ENCODE measurements at regions not wholly inside any gene's neighbourhood (a gene's known extent, or its start where the extent isn't known, plus 50 kb on each side); places are given as distances from the start of the nearest gene placed in this dataset.

DNA sequence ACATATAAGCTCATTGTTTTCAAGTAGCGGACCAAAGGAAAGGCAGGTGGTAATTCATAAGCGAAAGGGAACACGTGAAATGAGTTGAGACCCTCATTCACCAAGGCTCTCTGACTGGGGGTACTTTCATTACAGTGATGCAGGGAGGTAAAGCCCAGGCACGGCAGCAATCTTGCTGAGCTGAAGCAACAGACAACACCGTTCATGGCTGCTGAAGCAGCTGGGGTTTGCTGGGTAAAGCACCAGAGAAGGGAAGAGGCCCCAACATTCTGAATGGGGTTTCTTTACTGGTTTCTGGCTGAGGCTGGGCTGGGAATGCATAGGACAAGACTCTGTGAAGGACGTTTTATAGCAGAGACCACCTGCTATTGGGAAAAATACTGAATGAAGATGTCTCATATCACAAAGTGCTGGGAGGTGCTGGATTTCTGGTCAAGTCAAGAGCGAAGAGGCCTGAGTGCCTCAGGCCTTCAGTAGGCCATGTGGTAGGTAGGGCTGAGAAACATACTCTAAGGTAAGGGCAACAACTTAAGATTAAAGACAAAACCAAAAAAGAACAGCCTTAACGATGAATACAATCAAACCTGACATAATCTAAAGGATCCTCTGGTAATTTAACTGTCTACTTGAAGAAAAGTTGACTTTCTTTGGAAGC lies 324.7 kb upstream of the PIK3C3 start:
- H3K27ac Mint-ChIP-seq = no peak overlapping the region
- H3K4me3 Mint-ChIP-seq = no peak overlapping the region
- peaks cover 49% of the 10 kb centered on the region for H3K9me3 Mint-ChIP-seq
- no peaks in the 10 kb centered on the region for H3K36me3 Mint-ChIP-seq (ENCODE audit: low read depth)
- no peaks in the 10 kb centered on the region for H3K4me1 Mint-ChIP-seq (ENCODE audit: low read depth)
- H3K27me3 Mint-ChIP-seq = no peaks in the 10 kb centered on the region
- intact Hi-C loops (cut with micrococcal nuclease) = no loop called here

DNA sequence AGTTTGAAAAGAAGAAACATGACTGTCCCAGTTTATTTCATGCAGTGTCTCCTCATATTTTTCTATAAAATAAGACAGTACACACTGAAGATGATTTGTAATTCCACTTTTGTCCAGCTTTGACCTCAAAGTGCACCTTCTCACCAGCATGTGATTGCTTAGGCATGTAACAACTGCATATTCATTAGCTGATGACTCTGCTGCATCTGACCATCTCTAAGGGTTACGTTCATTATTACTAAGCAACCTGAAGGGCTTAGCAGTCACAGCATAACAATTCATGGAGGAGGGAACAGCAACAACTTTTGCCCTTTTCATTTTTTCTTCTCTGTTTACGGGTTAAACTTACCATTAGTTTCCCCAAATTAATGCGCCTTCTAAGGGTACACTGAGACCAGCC lies 330.6 kb upstream of the PIK3C3 start:
- Mint-ChIP-seq H3K27ac (no peak overlapping the region), H3K9me3 (peaks cover 9% of the 10 kb centered on the region), H3K4me3 (no peak overlapping the region), H3K4me1 (ENCODE audit: low read depth) (no peaks in the 10 kb centered on the region), H3K36me3 (ENCODE audit: low read depth) (no peaks in the 10 kb centered on the region), H3K27me3 (no peaks in the 10 kb centered on the region)
- intact Hi-C loops (cut with micrococcal nuclease) = no loop called here

DNA sequence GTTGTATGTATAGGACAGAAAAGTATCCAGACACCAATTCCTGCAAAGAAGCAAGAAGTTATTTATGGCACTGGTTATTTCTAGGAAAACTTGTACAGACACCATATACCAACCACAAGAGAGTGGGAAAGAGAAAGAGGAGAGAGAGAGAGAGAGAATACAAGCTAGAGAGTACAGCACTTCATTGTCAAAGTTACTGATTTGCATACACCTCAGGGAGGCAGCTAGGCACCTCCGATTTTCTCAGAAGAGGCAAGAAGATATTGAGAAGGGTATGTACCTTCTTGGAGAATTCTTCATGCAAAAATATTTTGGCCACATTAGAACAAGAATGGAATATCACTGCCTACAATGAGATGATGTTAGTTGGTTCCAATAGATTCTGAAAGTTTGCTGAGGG lies 333.9 kb upstream of the PIK3C3 start:
- no peaks in the 10 kb centered on the region for H3K27me3 Mint-ChIP-seq
- intact Hi-C loops (cut with micrococcal nuclease) = no loop called here
- no peak overlapping the region for H3K27ac Mint-ChIP-seq
- no peak overlapping the region for H3K4me3 Mint-ChIP-seq
- H3K36me3 Mint-ChIP-seq (ENCODE audit: low read depth) = no peaks in the 10 kb centered on the region
- H3K9me3 Mint-ChIP-seq = no peaks in the 10 kb centered on the region
- H3K4me1 Mint-ChIP-seq (ENCODE audit: low read depth) = no peaks in the 10 kb centered on the region

DNA sequence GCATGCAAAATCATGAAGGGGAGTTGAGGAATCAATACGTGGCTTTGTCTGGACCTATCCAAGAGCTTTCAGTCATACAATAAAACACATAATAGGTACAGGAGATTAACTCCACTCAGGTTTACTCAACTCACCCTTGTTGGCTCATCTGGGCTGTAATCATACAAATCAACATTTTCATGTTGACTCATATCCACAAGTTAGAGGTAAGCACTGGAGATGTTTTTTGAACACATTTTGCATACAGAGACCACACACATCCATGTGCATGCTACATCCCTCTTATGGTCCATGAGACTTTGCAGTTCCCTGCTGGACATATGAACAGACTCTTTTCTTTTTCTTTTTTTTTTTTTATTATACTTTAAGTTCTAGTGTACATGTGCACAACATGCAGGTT lies 336.9 kb upstream of the PIK3C3 start:
- Mint-ChIP-seq H3K4me1 (ENCODE audit: low read depth) (no peaks in the 10 kb centered on the region), H3K27me3 (no peaks in the 10 kb centered on the region), H3K27ac (no peak overlapping the region), H3K9me3 (no peaks in the 10 kb centered on the region), H3K36me3 (ENCODE audit: low read depth) (no peaks in the 10 kb centered on the region), H3K4me3 (no peak overlapping the region)
- intact Hi-C loops (cut with micrococcal nuclease) = no loop called here

DNA sequence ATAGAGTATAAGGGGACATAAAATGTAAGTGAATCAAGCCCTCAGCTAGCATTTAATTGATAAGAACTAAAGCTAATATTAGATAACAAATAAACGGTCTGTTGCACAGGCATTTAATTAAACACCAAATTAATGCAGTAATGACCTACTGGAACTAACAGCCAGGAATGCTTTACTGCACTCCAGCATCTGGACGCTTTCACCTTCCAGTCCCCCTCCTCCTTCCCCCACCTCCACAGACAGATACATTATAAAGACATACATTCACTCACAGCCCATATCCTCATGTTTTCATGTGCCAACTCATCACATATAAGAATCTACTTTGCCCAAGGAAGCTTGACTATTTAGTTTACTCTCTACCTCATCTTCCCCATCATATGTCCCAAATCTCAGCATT lies 337.4 kb upstream of the PIK3C3 start:
- no peaks in the 10 kb centered on the region for H3K36me3 Mint-ChIP-seq (ENCODE audit: low read depth)
- no peaks in the 10 kb centered on the region for H3K27me3 Mint-ChIP-seq
- H3K4me1 Mint-ChIP-seq (ENCODE audit: low read depth) = no peaks in the 10 kb centered on the region
- H3K9me3 Mint-ChIP-seq = no peaks in the 10 kb centered on the region
- H3K4me3 Mint-ChIP-seq = no peak overlapping the region
- no peak overlapping the region for H3K27ac Mint-ChIP-seq
- intact Hi-C loops (cut with micrococcal nuclease) = no loop called here

DNA sequence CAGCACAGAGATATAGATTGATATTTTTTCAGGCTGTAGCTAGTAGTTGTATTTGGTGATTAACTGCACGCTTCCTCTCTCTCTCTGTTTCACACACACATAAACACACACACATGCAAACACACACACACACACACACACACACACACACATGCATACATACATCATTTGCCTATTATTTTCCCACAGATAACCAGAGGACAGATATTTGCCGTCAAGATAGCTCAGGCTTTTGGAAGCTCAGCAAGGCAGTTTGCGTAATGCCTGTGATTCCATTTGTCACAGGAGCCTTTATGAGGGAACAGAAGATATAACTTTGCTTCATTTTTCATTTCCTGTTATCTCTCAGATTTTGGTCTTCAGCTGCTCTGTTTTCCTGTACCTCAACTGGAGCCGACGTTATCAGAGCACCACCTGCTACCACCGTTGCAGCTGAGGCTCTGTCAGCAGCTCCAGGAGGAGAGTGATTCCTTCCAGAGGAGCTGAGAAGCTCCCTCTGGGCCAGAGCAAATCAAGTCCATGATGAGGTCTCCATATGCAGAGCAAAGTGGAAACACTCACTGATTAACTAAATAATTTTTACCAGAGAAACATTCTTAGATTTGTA lies 341.9 kb upstream of the PIK3C3 start:
- intact Hi-C loops (cut with micrococcal nuclease) = no loop called here

DNA sequence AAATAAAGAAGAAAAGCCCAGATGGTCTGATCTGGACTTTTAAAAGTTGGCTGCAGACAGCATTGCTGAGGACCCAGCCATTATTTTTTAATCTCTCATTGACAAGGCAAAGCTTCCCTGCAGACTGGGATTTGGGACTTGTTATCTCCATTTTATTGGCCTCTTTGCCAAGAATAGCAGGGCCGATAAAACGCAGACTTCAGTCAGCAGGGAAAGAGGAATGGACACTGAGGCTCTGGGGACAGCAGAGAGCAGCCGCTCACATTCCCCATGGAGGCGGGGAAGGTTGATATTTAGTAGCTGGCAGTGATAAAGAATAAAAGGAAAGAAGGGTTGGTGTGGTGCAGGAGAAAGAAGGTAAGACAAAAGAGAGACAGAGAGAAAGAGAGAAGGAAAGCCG lies 350.1 kb upstream of the PIK3C3 start:
- Mint-ChIP-seq H3K27ac (no peak overlapping the region), H3K4me1 (ENCODE audit: low read depth) (no peaks in the 10 kb centered on the region), H3K27me3 (no peaks in the 10 kb centered on the region), H3K4me3 (no peak overlapping the region), H3K9me3 (peaks cover 35% of the 10 kb centered on the region), H3K36me3 (ENCODE audit: low read depth) (no peaks in the 10 kb centered on the region)
- intact Hi-C loops (cut with micrococcal nuclease) = no loop called here

More for the DNA sequence above, 341.9 kb upstream of the PIK3C3 start:
- Mint-ChIP-seq H3K27ac (no peak overlapping the region), H3K9me3 (peaks cover 15% of the 10 kb centered on the region), H3K4me1 (ENCODE audit: low read depth) (no peaks in the 10 kb centered on the region), H3K4me3 (no peak overlapping the region), H3K27me3 (no peaks in the 10 kb centered on the region), H3K36me3 (ENCODE audit: low read depth) (no peaks in the 10 kb centered on the region)

DNA sequence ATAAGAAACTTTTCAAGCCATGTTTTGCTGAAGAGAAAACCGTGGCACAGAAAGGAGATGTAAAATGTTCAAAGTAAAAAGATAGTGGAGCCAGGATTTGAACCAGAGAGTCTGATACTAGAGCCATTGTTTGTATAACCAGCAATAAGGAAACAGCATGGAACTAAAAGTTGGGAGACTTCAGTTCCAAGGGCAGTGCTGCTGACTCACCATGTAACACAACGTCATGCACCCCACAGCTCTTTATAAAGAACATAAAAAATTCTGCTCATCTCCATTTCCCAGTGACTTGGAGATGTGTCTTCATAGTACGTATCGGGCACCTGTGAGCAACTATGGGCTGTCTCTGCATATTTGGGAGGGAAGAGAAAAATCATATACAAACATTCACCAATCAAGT lies 353.0 kb upstream of the PIK3C3 start:
- H3K4me1 Mint-ChIP-seq (ENCODE audit: low read depth) = no peaks in the 10 kb centered on the region
- peaks cover 20% of the 10 kb centered on the region for H3K9me3 Mint-ChIP-seq
- no peaks in the 10 kb centered on the region for H3K27me3 Mint-ChIP-seq
- H3K36me3 Mint-ChIP-seq (ENCODE audit: low read depth) = no peaks in the 10 kb centered on the region
- no peak overlapping the region for H3K27ac Mint-ChIP-seq
- intact Hi-C loops (cut with micrococcal nuclease) = no loop called here
- H3K4me3 Mint-ChIP-seq = no peak overlapping the region

DNA sequence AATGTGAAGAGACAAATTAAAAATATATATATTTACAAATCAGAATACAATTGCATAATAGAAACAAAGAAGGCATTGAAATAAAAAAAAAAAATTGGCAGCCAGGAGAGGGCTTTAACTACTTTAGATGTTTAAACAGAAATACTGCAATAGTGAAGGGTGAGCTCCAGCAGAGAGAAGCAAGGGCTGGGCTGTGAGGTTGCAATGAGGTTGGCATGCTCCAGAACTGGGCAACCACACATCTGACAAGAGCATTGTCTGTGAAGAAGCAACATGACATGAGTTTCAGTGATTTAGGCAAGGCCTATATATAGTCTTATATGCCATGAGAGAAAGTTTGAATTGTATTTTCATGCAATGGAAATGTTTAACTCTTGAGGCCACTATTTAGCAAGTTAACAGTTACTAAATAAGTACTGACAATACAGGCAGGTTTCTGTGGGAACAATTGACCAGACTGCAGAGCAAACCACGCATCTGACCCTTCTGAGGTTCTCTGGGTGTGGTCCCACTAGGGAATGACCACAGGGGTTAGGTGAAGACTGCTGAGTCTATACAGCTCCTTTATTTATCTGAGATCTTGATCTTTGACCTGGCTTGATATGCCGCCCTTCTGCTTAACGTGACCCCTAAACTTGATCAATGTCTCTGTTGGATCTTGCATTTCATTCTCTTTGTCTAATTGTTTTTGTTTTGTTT lies 354.2 kb upstream of the PIK3C3 start:
- no peak overlapping the region for H3K4me3 Mint-ChIP-seq
- H3K9me3 Mint-ChIP-seq = peaks cover 20% of the 10 kb centered on the region
- intact Hi-C loops (cut with micrococcal nuclease) = no loop called here
- no peak overlapping the region for H3K27ac Mint-ChIP-seq
- no peaks in the 10 kb centered on the region for H3K36me3 Mint-ChIP-seq (ENCODE audit: low read depth)
- H3K27me3 Mint-ChIP-seq = no peaks in the 10 kb centered on the region
- no peaks in the 10 kb centered on the region for H3K4me1 Mint-ChIP-seq (ENCODE audit: low read depth)

DNA sequence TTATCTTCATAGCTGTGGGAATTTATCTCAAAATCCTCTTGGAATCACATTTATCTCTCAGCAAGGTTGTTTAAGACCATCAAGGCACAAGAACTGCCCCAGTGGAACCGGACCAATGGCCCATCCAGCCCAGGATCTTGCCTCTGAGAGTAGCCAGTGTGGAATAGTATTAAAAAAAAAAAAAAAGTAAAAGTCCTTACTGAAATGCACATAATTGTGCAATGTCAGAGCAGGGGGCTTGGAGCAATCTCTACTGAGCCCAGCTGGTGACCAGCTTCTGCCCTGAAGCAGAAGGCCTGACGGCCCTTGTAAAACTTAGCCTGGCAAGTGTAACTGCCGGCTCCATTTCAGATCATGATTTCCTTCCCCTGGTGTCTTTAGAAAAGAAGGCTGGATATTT lies 355.6 kb upstream of the PIK3C3 start:
- intact Hi-C loops (cut with micrococcal nuclease) = no loop called here

DNA sequence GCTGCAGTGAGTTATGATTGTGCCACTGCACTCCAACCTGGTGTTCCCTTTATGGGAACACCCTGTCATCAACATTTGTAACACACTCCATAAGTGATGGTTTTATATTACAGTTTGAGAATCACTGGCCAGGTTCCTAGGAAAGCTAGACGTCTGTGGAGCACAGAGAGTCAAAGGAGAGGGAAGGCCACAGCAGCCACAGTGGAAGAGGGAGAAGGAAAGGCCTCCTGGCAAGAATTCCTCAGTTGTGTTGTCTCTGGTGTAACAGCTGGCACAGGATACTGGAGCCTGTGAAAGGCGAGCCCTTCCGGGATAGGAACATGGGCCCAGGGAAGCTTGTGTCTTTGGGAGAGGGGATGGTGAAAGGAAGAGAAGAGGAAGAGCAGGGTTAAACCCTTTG lies 360.5 kb upstream of the PIK3C3 start:
- intact Hi-C loops (cut with micrococcal nuclease) = no loop called here
- Mint-ChIP-seq H3K27me3 (no peaks in the 10 kb centered on the region), H3K27ac (no peak overlapping the region), H3K4me1 (ENCODE audit: low read depth) (no peaks in the 10 kb centered on the region), H3K9me3 (no peaks in the 10 kb centered on the region), H3K4me3 (no peak overlapping the region), H3K36me3 (ENCODE audit: low read depth) (no peaks in the 10 kb centered on the region)

More for the DNA sequence above, 355.6 kb upstream of the PIK3C3 start:
- no peaks in the 10 kb centered on the region for H3K4me1 Mint-ChIP-seq (ENCODE audit: low read depth)
- H3K27ac Mint-ChIP-seq = no peak overlapping the region
- no peaks in the 10 kb centered on the region for H3K27me3 Mint-ChIP-seq
- peaks cover 9% of the 10 kb centered on the region for H3K9me3 Mint-ChIP-seq
- no peak overlapping the region for H3K4me3 Mint-ChIP-seq
- H3K36me3 Mint-ChIP-seq (ENCODE audit: low read depth) = no peaks in the 10 kb centered on the region

DNA sequence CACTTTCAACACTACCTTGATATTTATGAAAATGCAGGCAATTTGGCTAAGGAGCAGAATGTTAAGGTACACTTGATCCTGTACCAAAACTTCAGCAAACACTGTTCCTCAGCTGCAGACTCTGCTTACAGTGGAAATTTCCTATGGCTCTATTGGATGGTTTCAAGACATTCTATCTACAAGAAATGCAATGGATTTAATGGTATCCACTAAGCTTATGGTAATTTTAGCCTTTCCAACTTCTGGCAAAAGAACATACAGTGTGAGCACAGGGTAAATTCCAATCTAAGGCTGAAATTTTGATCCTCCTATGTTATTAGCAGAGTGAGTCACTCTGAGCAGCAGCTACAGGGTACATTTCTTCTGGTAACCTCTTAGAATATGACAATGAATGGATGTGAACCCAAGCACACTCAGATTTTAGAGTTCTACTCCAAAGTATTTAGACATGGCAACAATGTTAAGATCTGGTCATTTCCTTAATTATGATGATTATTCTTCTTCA lies 361.8 kb upstream of the PIK3C3 start:
- intact Hi-C loops (cut with micrococcal nuclease) = no loop called here
- Mint-ChIP-seq H3K27me3 (no peaks in the 10 kb centered on the region), H3K4me3 (no peak overlapping the region), H3K27ac (no peak overlapping the region), H3K36me3 (ENCODE audit: low read depth) (no peaks in the 10 kb centered on the region), H3K4me1 (ENCODE audit: low read depth) (no peaks in the 10 kb centered on the region), H3K9me3 (no peaks in the 10 kb centered on the region)

DNA sequence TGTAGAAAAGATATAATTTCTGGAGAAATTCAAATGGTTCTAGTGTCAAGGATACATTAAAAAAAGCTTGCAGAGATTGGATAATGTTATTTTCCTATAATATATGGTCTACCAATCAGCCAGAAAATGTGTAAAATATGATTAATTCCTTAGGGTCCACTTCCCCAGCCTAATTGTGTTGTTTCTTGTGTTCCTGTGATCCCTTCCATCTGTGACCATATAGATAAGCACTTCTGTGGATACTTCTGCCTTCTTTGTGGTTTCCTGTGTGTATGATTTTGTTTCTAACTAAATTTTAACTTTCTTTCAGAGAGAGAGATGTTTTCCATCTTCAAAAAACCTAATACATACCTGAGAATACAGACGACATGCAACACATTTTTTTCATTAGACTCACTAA lies 367.1 kb upstream of the PIK3C3 start:
- Mint-ChIP-seq H3K27me3 (no peaks in the 10 kb centered on the region), H3K27ac (no peak overlapping the region), H3K4me1 (ENCODE audit: low read depth) (no peaks in the 10 kb centered on the region), H3K4me3 (no peak overlapping the region), H3K36me3 (ENCODE audit: low read depth) (no peaks in the 10 kb centered on the region), H3K9me3 (no peaks in the 10 kb centered on the region)
- intact Hi-C loops (cut with micrococcal nuclease) = no loop called here

DNA sequence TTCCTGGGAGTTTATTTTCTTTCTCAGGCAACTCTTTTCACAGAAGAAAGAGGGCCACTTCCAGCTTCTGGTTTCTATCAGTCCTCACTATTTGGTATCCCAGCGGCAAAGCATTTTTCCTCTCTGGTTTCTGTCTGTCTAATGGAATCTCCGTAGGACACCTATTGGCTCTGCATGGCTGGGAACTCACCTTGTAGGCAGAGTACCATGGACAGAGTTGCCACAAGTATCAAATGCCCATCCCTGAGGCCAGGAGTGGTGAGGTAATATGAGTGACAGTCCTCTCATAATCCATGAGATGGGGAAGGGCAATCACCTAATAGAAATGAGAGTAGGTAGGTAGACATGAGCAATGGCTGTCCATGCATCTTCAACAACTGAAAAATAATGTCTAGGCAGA lies 369.5 kb upstream of the PIK3C3 start:
- Mint-ChIP-seq H3K4me1 (ENCODE audit: low read depth) (no peaks in the 10 kb centered on the region), H3K4me3 (no peak overlapping the region), H3K27ac (no peak overlapping the region), H3K9me3 (peaks cover 10% of the 10 kb centered on the region), H3K36me3 (ENCODE audit: low read depth) (no peaks in the 10 kb centered on the region), H3K27me3 (no peaks in the 10 kb centered on the region)
- intact Hi-C loops (cut with micrococcal nuclease) = no loop called here

Data from dendritic cell treated with granulocyte-macrophage colony-stimulating factor and Interleukin-4, amounts not matched to agents 40 ng/mL and 50 ng/mL, for 4 days (primary cell).